EL (cell line): ENCODE measurements at regions not wholly inside any gene's neighbourhood (a gene's known extent, or its start where the extent isn't known, plus 50 kb on each side); places are given as distances from the start of the nearest gene placed in this dataset.

Source experiments
- DNase-seq: peaks from one replicate; pipeline ENCODE4 v3.0.0-alpha.2; 2016

GRCh38 chr12:30144777-30145683 lies 361.3 kb upstream of the TMTC1 start:
- no peak for DNase-seq

GRCh38 chr12:30142301-30142700 lies 358.6 kb upstream of the TMTC1 start:
- DNase-seq, result no peak

- no peak for DNase-seq
Measured at GRCh38 chr12:30138483-30138882, 354.7 kb upstream of the TMTC1 start.

GRCh38 chr12:30136696-30137095 lies 353.0 kb upstream of the TMTC1 start:
- DNase-seq, result no peak

- no peak for DNase-seq
Measured at GRCh38 chr12:30135776-30136175, 352.0 kb upstream of the TMTC1 start.

GRCh38 chr12:30134229-30134628 lies 350.5 kb upstream of the TMTC1 start:
- no peak for DNase-seq

- no peak for DNase-seq
Measured at GRCh38 chr12:30126944-30127343, 343.2 kb upstream of the TMTC1 start.

- DNase-seq, result no peak
Measured at GRCh38 chr12:30120522-30120921, 336.8 kb upstream of the TMTC1 start.

- no peak for DNase-seq
Measured at GRCh38 chr12:30117483-30117882, 333.7 kb upstream of the TMTC1 start.

- no peak for DNase-seq
Measured at GRCh38 chr12:30111719-30112118, 328.0 kb upstream of the TMTC1 start.

- DNase-seq, result peak; percentile 21
Measured at GRCh38 chr12:30110958-30111586, 327.3 kb upstream of the TMTC1 start.

- no peak for DNase-seq
Measured at GRCh38 chr12:30110498-30110897, 326.8 kb upstream of the TMTC1 start.

- DNase-seq, result no peak
Measured at GRCh38 chr12:30108666-30109065, 324.9 kb upstream of the TMTC1 start.

GRCh38 chr12:30106204-30106965 lies 322.6 kb upstream of the TMTC1 start:
- no peak for DNase-seq

GRCh38 chr12:30105505-30105904 lies 321.8 kb upstream of the TMTC1 start:
- no peak for DNase-seq

- DNase-seq, result no peak
Measured at GRCh38 chr12:30104971-30105370, 321.2 kb upstream of the TMTC1 start.

- DNase-seq, result no peak
Measured at GRCh38 chr12:30100741-30101140, 317.0 kb upstream of the TMTC1 start.

GRCh38 chr12:30098677-30099076 lies 314.9 kb upstream of the TMTC1 start:
- no peak for DNase-seq

- DNase-seq, result no peak
Measured at GRCh38 chr12:30095511-30095910, 311.8 kb upstream of the TMTC1 start.

GRCh38 chr12:30092983-30093617 lies 309.4 kb upstream of the TMTC1 start:
- no peak for DNase-seq

- no peak for DNase-seq
Measured at GRCh38 chr12:30090258-30090657, 306.5 kb upstream of the TMTC1 start.

- no peak for DNase-seq
Measured at GRCh38 chr12:30088259-30088995, 304.7 kb upstream of the TMTC1 start.
